GM12878 (cell line): ENCODE measurements at regions not wholly inside any gene's neighbourhood (a gene's known extent, or its start where the extent isn't known, plus 50 kb on each side); places are given as distances from the start of the nearest gene placed in this dataset.

Experiments
- ATAC-seq: fragments of 200-7000 bp; cut with Tn5 transposase; 3 replicates; pipeline ENCODE4 v1.9.1; 2020; ENCODE audit warnings: mild to moderate bottlenecking, moderate library complexity
- BruUV-seq: library from RNA; stranded (reverse); fragments of 400-500 nt; replicated peaks from 2 replicates; lab custom pipeline; 2021; lab: Mats Ljungman, UMichigan
- CTCF ChIA-PET: fragments of 300-600 bp; sonication (Branson Sonifier 250); formaldehyde crosslinking; extraction: SDS; loops from one replicate; lab custom pipeline; 2021; ENCODE audit warnings: inconsistent platforms; lab: Yijun Ruan, JAX
- POLR2A ChIA-PET: fragments of 350-600 bp; formaldehyde crosslinking; extraction: SDS; loops from one replicate; lab custom pipeline; 2021; ENCODE audit warnings: inconsistent platforms; lab: Charles Lee
- RAD21 ChIA-PET: fragments of 300-600 bp; sonication (Branson Sonifier 250); formaldehyde crosslinking; loops from one replicate; lab custom pipeline; 2023; ENCODE audit warnings: antibody characterized with exemption; ENCODE audit not compliant: unreplicated experiment; lab: Charles Lee
- SMC1A ChIA-PET: fragments of 300-600 bp; sonication (Branson Sonifier 250); formaldehyde crosslinking; loops from one replicate; lab custom pipeline; 2023; ENCODE audit not compliant: unreplicated experiment, uncharacterized antibody; lab: Charles Lee
- DNase-seq: peaks from one replicate; pipeline ENCODE4 v3.0.0-alpha.2; 2011; ENCODE audit warnings: low read depth, low spot score
- FAIRE-seq: peaks from 3 replicates; lab custom pipeline; 2011; peaks lifted over from hg19 to GRCh38; lab: Jason Lieb, UNC
- H2AFZ ChIP-seq: 2 replicates; pipeline ENCODE4 v1.6.0; 2011; ENCODE audit warnings: low read depth, low read length, control low read depth; ENCODE audit not compliant: control insufficient read depth
- H3K27ac ChIP-seq: 2 replicates; pipeline ENCODE4 v1.5.1; 2011; ENCODE audit warnings: control low read depth; ENCODE audit not compliant: control insufficient read depth, insufficient read depth
- H3K27me3 ChIP-seq, 2 experiments: replicated peaks in 1 of 2; 2 replicates each; pipeline versions ENCODE4 v1.6.0 to v1.6.1; 2011; ENCODE audit warnings: low read length in 1 of 2; ENCODE audit not compliant: control insufficient read depth in 2 of 2, insufficient read depth in 2 of 2
- H3K36me3 ChIP-seq, 2 experiments: 2 replicates each; pipeline ENCODE4 v1.5.1; 2011; ENCODE audit warnings: low read length in 1 of 2; ENCODE audit not compliant: control insufficient read depth in 2 of 2, insufficient read depth in 2 of 2
- H3K4me1 ChIP-seq: 2 replicates; pipeline ENCODE4 v1.6.1; 2011; ENCODE audit warnings: mild to moderate bottlenecking, low read length, moderate library complexity, mixed read lengths; ENCODE audit not compliant: control insufficient read depth, insufficient read depth
- H3K4me2 ChIP-seq: 2 replicates; pipeline ENCODE4 v1.6.0; 2011; ENCODE audit warnings: control low read depth; ENCODE audit not compliant: control insufficient read depth, insufficient read depth
- H3K4me3 ChIP-seq: fragments of 200-600 bp; sonication (generic); 2 replicates; pipeline ENCODE4 v1.5.1; 2016
- H3K79me2 ChIP-seq: 2 replicates; pipeline ENCODE4 v1.6.0; 2011; ENCODE audit warnings: low read length; ENCODE audit not compliant: control insufficient read depth, insufficient read depth
- H3K9ac ChIP-seq: 2 replicates; pipeline ENCODE4 v1.8.0; 2011; ENCODE audit warnings: low read length, control low read depth, mixed read lengths; ENCODE audit not compliant: control insufficient read depth, insufficient read depth
- H3K9me3 ChIP-seq: replicated peaks from 3 replicates; pipeline ENCODE4 v1.5.1; 2011; ENCODE audit warnings: mild to moderate bottlenecking, low read length; ENCODE audit not compliant: control insufficient read depth, insufficient read depth
- H4K20me1 ChIP-seq: 2 replicates; pipeline ENCODE4 v1.6.0; 2011; ENCODE audit not compliant: control insufficient read depth, insufficient read depth
- CREM ChIP-seq: IDR thresholded peaks from 2 replicates; pipeline ENCODE4 v1.6.1; 2014; ENCODE audit warnings: antibody characterized with exemption, low read depth
- HCFC1 ChIP-seq: fragments of 150-350 bp; IDR thresholded peaks from 2 replicates; pipeline ENCODE4 v1.6.1; 2014; ENCODE audit warnings: low read length
- MXI1 ChIP-seq: fragments of 150-350 bp; IDR thresholded peaks from 2 replicates; pipeline ENCODE4 v1.6.1; 2011; ENCODE audit warnings: low read depth, mild to moderate bottlenecking, inconsistent platforms, low read length, improper control_type of control experiment
- SRF ChIP-seq, 2 experiments: IDR thresholded peaks; 2 replicates each; pipeline ENCODE4 v1.6.1; 2011; ENCODE audit warnings: low read depth in 2 of 2, low read length in 2 of 2, mild to moderate bottlenecking in 1 of 2, moderate library complexity in 1 of 2
- STAT3 ChIP-seq: IDR thresholded peaks from 2 replicates; pipeline ENCODE4 v1.6.1; 2011; ENCODE audit warnings: low read depth, low read length, improper control_type of control experiment
- ZNF274 ChIP-seq: IDR thresholded peaks from one replicate; pipeline ENCODE4 v1.8.0; 2011; ENCODE audit not compliant: insufficient read length, insufficient read depth
- WGBS: methylation state at CpG from one replicate; pipeline ENCODE4 v1.1.6; 2016; ENCODE audit warnings: low lambda C conversion rate; ENCODE audit not compliant: insufficient replicate concordance, insufficient coverage; ENCODE audit errors: missing lambda C conversion rate; 5-methylcytosine and 5-hydroxymethylcytosine counted together
- in situ Hi-C: fragments of 300-500 bp; cut with MboI; formaldehyde crosslinking; loops from 9 replicates; pipeline ENCODE4 v1.14.3; 2018; ENCODE audit warnings: mixed read lengths
- intact Hi-C: fragments of 100-400 bp; cut with micrococcal nuclease; formaldehyde crosslinking; loops from one replicate; pipeline ENCODE4 v1.14.2; 2022; ENCODE audit not compliant: unreplicated experiment
- TF ChIP-seq, protein P1 (sequence below): fragments of 450-650 bp; IDR thresholded peaks from 2 replicates; pipeline ENCODE4 v1.6.1; 2017; ENCODE audit warnings: antibody characterized with exemption, mild to moderate bottlenecking, moderate library complexity
- TF ChIP-seq, protein P2 (sequence below): fragments of 450-650 bp; IDR thresholded peaks from 2 replicates; pipeline ENCODE4 v1.6.1; 2018; ENCODE audit warnings: borderline replicate concordance, mild to moderate bottlenecking; ENCODE audit not compliant: partially characterized antibody

DNA sequence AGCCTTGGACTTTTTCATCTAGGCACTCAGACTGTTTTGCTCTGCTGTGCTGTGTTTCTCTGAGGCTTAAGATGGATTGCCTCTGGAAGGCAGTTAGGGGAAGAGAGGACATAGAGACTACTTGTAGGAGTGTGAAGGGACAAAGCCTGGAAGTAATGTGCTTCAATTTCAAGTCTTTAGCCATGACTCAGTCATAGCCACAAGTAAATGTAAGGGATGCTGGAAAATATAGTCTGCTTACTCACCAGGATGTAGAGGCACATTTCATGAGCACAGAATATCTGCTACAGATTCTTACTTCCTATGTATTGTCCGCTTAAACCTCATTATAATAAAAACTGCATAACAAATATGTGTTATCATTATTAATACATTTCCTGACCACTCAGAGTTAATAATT lies 794.3 kb upstream of the NOVA1 start (continued):
- TF ChIP-seq, protein P1, sequence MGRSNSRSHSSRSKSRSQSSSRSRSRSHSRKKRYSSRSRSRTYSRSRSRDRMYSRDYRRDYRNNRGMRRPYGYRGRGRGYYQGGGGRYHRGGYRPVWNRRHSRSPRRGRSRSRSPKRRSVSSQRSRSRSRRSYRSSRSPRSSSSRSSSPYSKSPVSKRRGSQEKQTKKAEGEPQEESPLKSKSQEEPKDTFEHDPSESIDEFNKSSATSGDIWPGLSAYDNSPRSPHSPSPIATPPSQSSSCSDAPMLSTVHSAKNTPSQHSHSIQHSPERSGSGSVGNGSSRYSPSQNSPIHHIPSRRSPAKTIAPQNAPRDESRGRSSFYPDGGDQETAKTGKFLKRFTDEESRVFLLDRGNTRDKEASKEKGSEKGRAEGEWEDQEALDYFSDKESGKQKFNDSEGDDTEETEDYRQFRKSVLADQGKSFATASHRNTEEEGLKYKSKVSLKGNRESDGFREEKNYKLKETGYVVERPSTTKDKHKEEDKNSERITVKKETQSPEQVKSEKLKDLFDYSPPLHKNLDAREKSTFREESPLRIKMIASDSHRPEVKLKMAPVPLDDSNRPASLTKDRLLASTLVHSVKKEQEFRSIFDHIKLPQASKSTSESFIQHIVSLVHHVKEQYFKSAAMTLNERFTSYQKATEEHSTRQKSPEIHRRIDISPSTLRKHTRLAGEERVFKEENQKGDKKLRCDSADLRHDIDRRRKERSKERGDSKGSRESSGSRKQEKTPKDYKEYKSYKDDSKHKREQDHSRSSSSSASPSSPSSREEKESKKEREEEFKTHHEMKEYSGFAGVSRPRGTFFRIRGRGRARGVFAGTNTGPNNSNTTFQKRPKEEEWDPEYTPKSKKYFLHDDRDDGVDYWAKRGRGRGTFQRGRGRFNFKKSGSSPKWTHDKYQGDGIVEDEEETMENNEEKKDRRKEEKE = no peak
- TF ChIP-seq CREM = no peak
- no peak for TF ChIP-seq HCFC1

DNA sequence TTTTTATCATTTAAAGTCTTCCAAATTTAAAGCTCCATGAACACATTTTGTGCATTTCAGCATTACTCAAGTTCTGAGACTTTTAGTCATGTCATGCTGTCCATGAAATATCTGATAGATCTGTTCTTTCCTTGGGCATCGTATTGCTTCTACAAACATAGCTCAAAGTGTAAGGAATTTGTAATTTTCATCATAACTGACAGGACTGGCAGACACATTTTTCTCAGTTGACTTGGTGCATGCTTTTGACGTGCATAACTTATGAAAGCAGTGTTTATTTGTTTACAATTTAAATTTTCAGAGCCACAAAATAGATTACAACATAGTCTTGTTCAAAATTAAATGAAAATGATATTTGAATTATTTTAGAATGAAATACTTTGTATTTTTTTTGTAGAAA lies 812.1 kb upstream of the NOVA1 start:
- TF ChIP-seq SRF (IDR thresholded peaks at IDR 0.05; ENCODE audit: low read depth in 2 of 2, low read length in 2 of 2) (no peak), HCFC1 (no peak), ZNF274 (no peak), STAT3 (no peak), MXI1 (no peak)
- TF ChIP-seq, protein P2, sequence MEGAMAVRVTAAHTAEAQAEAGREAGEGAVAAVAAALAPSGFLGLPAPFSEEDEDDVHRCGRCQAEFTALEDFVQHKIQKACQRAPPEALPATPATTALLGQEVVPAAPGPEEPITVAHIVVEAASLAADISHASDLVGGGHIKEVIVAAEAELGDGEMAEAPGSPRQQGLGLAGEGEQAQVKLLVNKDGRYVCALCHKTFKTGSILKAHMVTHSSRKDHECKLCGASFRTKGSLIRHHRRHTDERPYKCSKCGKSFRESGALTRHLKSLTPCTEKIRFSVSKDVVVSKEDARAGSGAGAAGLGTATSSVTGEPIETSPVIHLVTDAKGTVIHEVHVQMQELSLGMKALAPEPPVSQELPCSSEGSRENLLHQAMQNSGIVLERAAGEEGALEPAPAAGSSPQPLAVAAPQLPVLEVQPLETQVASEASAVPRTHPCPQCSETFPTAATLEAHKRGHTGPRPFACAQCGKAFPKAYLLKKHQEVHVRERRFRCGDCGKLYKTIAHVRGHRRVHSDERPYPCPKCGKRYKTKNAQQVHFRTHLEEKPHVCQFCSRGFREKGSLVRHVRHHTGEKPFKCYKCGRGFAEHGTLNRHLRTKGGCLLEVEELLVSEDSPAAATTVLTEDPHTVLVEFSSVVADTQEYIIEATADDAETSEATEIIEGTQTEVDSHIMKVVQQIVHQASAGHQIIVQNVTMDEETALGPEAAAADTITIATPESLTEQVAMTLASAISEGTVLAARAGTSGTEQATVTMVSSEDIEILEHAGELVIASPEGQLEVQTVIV = no peak
- Histone ChIP-seq H3K9ac (no peak overlapping the region), H3K4me1 (no peaks in the 10 kb centered on the region), H3K4me3 (no peak overlapping the region), H3K9me3 (no peaks in the 10 kb centered on the region), H4K20me1 (no peaks in the 10 kb centered on the region), H3K79me2 (no peaks in the 10 kb centered on the region), H3K4me2 (no peak overlapping the region), H3K36me3 (no peaks in the 10 kb centered on the region), H3K27ac (no peak overlapping the region), H2AFZ (no peak overlapping the region), H3K27me3 (no peaks in the 10 kb centered on the region)
- BruUV-seq = no TSS peak
- WGBS = 5% methylated on average over 2 of the region's 2 CpGs
- ATAC-seq (no peak), FAIRE-seq (no peak), DNase-seq (no peak)
- in situ Hi-C loops = no loop called here
- SMC1A ChIA-PET = no interaction called here
- RAD21 ChIA-PET = no interaction called here
- POLR2A ChIA-PET = no interaction called here
- CTCF ChIA-PET = no interaction called here
- intact Hi-C loops = no loop called here
